H1 (cell line): ENCODE measurements at regions not wholly inside any gene's neighbourhood (a gene's known extent, or its start where the extent isn't known, plus 50 kb on each side); places are given as distances from the start of the nearest gene placed in this dataset.

Experiments
- CTCF ChIA-PET: fragments of 300-600 bp; sonication (Branson Sonifier 250); formaldehyde crosslinking; loops from one replicate; lab custom pipeline; 2021; ENCODE audit not compliant: partially characterized antibody; lab: Charles Lee
- POLR2A ChIA-PET: fragments of 300-600 bp; sonication (Branson Sonifier 250); formaldehyde crosslinking; loops from one replicate; lab custom pipeline; 2021; ENCODE audit warnings: inconsistent platforms; ENCODE audit not compliant: partially characterized antibody; lab: Charles Lee
- DNase-seq, 2 experiments: peaks; one replicate each; pipeline versions ENCODE4 v3.0.0 to v3.0.0-alpha.2; 2010 to 2022; ENCODE audit warnings: low spot score in 2 of 2, low read depth in 1 of 2, mixed read lengths in 1 of 2
- FAIRE-seq: peaks from 2 replicates; lab custom pipeline; 2011; peaks lifted over from hg19 to GRCh38; lab: Jason Lieb, UNC
- H2AFZ ChIP-seq: 2 replicates; pipeline ENCODE4 v1.8.1; 2012; ENCODE audit warnings: low read length, inconsistent platforms
- H2AK5ac ChIP-seq: 2 replicates; pipeline ENCODE4 v1.6.1; 2013; ENCODE audit warnings: low read depth, low read length
- H2BK120ac ChIP-seq: replicated peaks from 2 replicates; pipeline ENCODE3; 2013; ENCODE audit warnings: low read depth, low read length, inconsistent platforms
- H2BK12ac ChIP-seq: 2 replicates; pipeline ENCODE4 v1.6.1; 2013; ENCODE audit warnings: low read depth, low read length
- H2BK15ac ChIP-seq: 2 replicates; pipeline ENCODE4 v1.6.1; 2013; ENCODE audit warnings: low read length
- H2BK20ac ChIP-seq: 2 replicates; pipeline ENCODE4 v1.6.1; 2013; ENCODE audit warnings: low read length
- H2BK5ac ChIP-seq: 2 replicates; pipeline ENCODE4 v1.6.1; 2013; ENCODE audit warnings: low read depth, low read length
- H3K14ac ChIP-seq: 2 replicates; pipeline ENCODE4 v1.6.1; 2013; ENCODE audit warnings: inconsistent platforms; ENCODE audit not compliant: insufficient read length
- H3K18ac ChIP-seq: 2 replicates; pipeline ENCODE4 v1.6.1; 2013; ENCODE audit warnings: low read length; ENCODE audit errors: extremely low read depth
- H3K23ac ChIP-seq: 2 replicates; pipeline ENCODE4 v1.6.1; 2013; ENCODE audit warnings: inconsistent platforms; ENCODE audit not compliant: insufficient read length
- H3K23me2 ChIP-seq: 2 replicates; pipeline ENCODE4 v1.6.1; 2013; ENCODE audit warnings: low read depth, low read length
- H3K27ac ChIP-seq: 2 replicates; pipeline ENCODE4 v1.6.1; 2011; ENCODE audit warnings: low read depth, low read length, inconsistent platforms
- H3K27me3 ChIP-seq, 4 experiments: replicated peaks in 1 of 4; 1 replicate in 1 of 4; 2 replicates in 3 of 4; pipeline versions ENCODE4 v1.6.1 to v1.8.1; 2011 to 2013; ENCODE audit warnings: low read length in 3 of 4, mild to moderate bottlenecking in 3 of 4, inconsistent platforms in 2 of 4, mixed read lengths in 2 of 4, moderate library complexity in 1 of 4; ENCODE audit not compliant: control insufficient read depth in 3 of 4, insufficient read depth in 3 of 4; ENCODE audit errors: extremely low read depth in 1 of 4
- H3K36me3 ChIP-seq, 4 experiments: 2 replicates each; pipeline versions ENCODE4 v1.6.1 to v1.8.1; 2011 to 2013; ENCODE audit warnings: mild to moderate bottlenecking in 4 of 4, low read length in 3 of 4, moderate library complexity in 2 of 4, control low read depth in 1 of 4, inconsistent platforms in 1 of 4; ENCODE audit not compliant: insufficient read depth in 4 of 4, control insufficient read depth in 2 of 4
- H3K4ac ChIP-seq: replicated peaks from 2 replicates; pipeline ENCODE3; 2013; ENCODE audit warnings: low read length, low read depth, mixed read lengths, inconsistent platforms; ENCODE audit not compliant: insufficient read length
- H3K4me1 ChIP-seq, 4 experiments: replicated peaks in 1 of 4; 1 replicate in 1 of 4; 2 replicates in 3 of 4; pipeline versions ENCODE4 v1.6.1 to v1.8.1; 2011 to 2013; ENCODE audit warnings: low read length in 3 of 4, inconsistent platforms in 2 of 4, mixed read lengths in 1 of 4; ENCODE audit not compliant: insufficient read depth in 4 of 4, control insufficient read depth in 3 of 4
- H3K4me2 ChIP-seq, 2 experiments: 2 replicates each; pipeline versions ENCODE4 v1.6.1 to v1.8.1; 2011 to 2013; ENCODE audit warnings: low read depth in 2 of 2, low read length in 2 of 2, control low read depth in 1 of 2, inconsistent platforms in 1 of 2, mild to moderate bottlenecking in 1 of 2; ENCODE audit not compliant: insufficient read depth in 1 of 2
- H3K4me3 ChIP-seq, 4 experiments: fragments of 200-600, 300-600 bp in 1 of 4; sonication (generic), shearing (Covaris generic), sonication (Bioruptor Twin) in 1 of 4; 2 replicates each; pipeline versions ENCODE4 v1.5.1 to v1.8.1; 2011 to 2016; ENCODE audit warnings: low read length in 4 of 4, low read depth in 3 of 4, control low read depth in 2 of 4, inconsistent platforms in 2 of 4, mild to moderate bottlenecking in 2 of 4, mixed read lengths in 1 of 4, moderate library complexity in 1 of 4; ENCODE audit not compliant: insufficient read depth in 2 of 4; ENCODE audit errors: extremely low read depth in 1 of 4
- H3K56ac ChIP-seq: replicated peaks from 2 replicates; pipeline ENCODE3; 2013; ENCODE audit warnings: low read depth, mild to moderate bottlenecking, mixed read lengths, low read length, inconsistent platforms; ENCODE audit not compliant: insufficient read length
- H3K79me1 ChIP-seq: 2 replicates; pipeline ENCODE4 v1.6.1; 2013; ENCODE audit warnings: low read depth, low read length, control low read depth
- H3K79me2 ChIP-seq, 2 experiments: 2 replicates each; pipeline versions ENCODE4 v1.6.1 to v1.8.1; 2012 to 2013; ENCODE audit warnings: low read length in 2 of 2, mild to moderate bottlenecking in 2 of 2, inconsistent platforms in 1 of 2; ENCODE audit not compliant: insufficient read depth in 2 of 2, control insufficient read depth in 1 of 2
- H3K9ac ChIP-seq, 4 experiments: replicated peaks in 1 of 4; 1 replicate in 1 of 4; 2 replicates in 3 of 4; pipeline versions ENCODE4 v1.6.1 to v1.8.1; 2011 to 2013; ENCODE audit warnings: low read depth in 3 of 4, low read length in 3 of 4, control low read depth in 2 of 4, mild to moderate bottlenecking in 2 of 4, moderate library complexity in 2 of 4, inconsistent platforms in 1 of 4; ENCODE audit errors: extremely low read depth in 1 of 4
- H3K9me3 ChIP-seq, 2 experiments: 2 replicates each; pipeline versions ENCODE4 v1.6.1 to v1.8.1; 2012 to 2013; ENCODE audit warnings: mild to moderate bottlenecking in 2 of 2, moderate library complexity in 2 of 2, control low read depth in 1 of 2, inconsistent platforms in 1 of 2, low read depth in 1 of 2, low read length in 1 of 2, mixed read lengths in 1 of 2; ENCODE audit not compliant: insufficient read depth in 2 of 2
- H4K20me1 ChIP-seq, 2 experiments: replicated peaks in 1 of 2; 2 replicates each; pipeline versions ENCODE3 to v1.8.1; 2011 to 2013; ENCODE audit warnings: inconsistent platforms in 2 of 2, low read length in 2 of 2, mild to moderate bottlenecking in 1 of 2; ENCODE audit not compliant: insufficient read depth in 2 of 2, control insufficient read depth in 1 of 2
- H4K5ac ChIP-seq: 2 replicates; pipeline ENCODE4 v1.6.1; 2013; ENCODE audit warnings: low read length, low read depth, mixed read lengths, inconsistent platforms; ENCODE audit not compliant: insufficient read length
- H4K8ac ChIP-seq: 2 replicates; pipeline ENCODE4 v1.8.0; 2013; ENCODE audit warnings: mild to moderate bottlenecking, moderate library complexity, low read length, inconsistent platforms; ENCODE audit not compliant: insufficient read depth; ENCODE audit errors: extremely low read depth
- H4K91ac ChIP-seq: replicated peaks from 2 replicates; pipeline ENCODE3; 2013; ENCODE audit warnings: low read length, mixed read lengths, inconsistent platforms; ENCODE audit not compliant: insufficient read length
- CBX8 ChIP-seq: fragments of 300-800, 300-1000 bp; sonication (generic); IDR thresholded peaks from 2 replicates; pipeline ENCODE4 v1.7.1; 2016; ENCODE audit warnings: low read depth, low read length, borderline replicate concordance
- EZH2 ChIP-seq: fragments of 200-600 bp; sonication (generic); IDR thresholded peaks from 2 replicates; pipeline ENCODE4 v1.7.1; 2012; ENCODE audit warnings: low read depth, mild to moderate bottlenecking, moderate library complexity, low read length, inconsistent platforms; ENCODE audit not compliant: severe bottlenecking
- JUN ChIP-seq: IDR thresholded peaks from 2 replicates; pipeline ENCODE4 v1.6.1; 2011; ENCODE audit warnings: low read depth, mild to moderate bottlenecking, improper control_type of control experiment, low read length
- KDM1A ChIP-seq: fragments of 200-600, 300-600 bp; sonication (generic); IDR thresholded peaks from 2 replicates; pipeline ENCODE4 v1.7.1; 2016; ENCODE audit warnings: mild to moderate bottlenecking, low read length, borderline replicate concordance
- NANOG ChIP-seq: IDR thresholded peaks from 2 replicates; pipeline ENCODE4 v1.6.1; 2011; ENCODE audit warnings: low read length, low read depth, mild to moderate bottlenecking, inconsistent platforms; ENCODE audit not compliant: insufficient read depth, poor library complexity, severe bottlenecking
- NRF1 ChIP-seq: IDR thresholded peaks from 2 replicates; pipeline ENCODE4 v1.6.1; 2011; ENCODE audit warnings: mild to moderate bottlenecking, low read depth, low read length, improper control_type of control experiment
- RBBP5 ChIP-seq: IDR thresholded peaks from 2 replicates; pipeline ENCODE4 v1.7.1; 2012; ENCODE audit warnings: low read depth, mild to moderate bottlenecking, inconsistent platforms, low read length, moderate library complexity, borderline replicate concordance
- SRF ChIP-seq: IDR thresholded peaks from 2 replicates; pipeline ENCODE4 v1.6.1; 2011; ENCODE audit warnings: mild to moderate bottlenecking, low read depth, low read length, moderate library complexity
- WGBS, 2 experiments: shearing (Covaris generic) in 1 of 2; methylation state at CpG; one replicate each; pipeline versions ENCODE4 v1.1.6 to v1.1.7; 2013 to 2015; ENCODE audit warnings: low lambda C conversion rate in 2 of 2, mixed read lengths in 2 of 2, inconsistent platforms in 1 of 2, low coverage in 1 of 2, missing lambda C conversion rate in 1 of 2; ENCODE audit not compliant: insufficient replicate concordance in 2 of 2, insufficient coverage in 1 of 2, insufficient read length in 1 of 2; ENCODE audit errors: extremely low coverage in 1 of 2, missing lambda C conversion rate in 1 of 2; 5-methylcytosine and 5-hydroxymethylcytosine counted together

DNA sequence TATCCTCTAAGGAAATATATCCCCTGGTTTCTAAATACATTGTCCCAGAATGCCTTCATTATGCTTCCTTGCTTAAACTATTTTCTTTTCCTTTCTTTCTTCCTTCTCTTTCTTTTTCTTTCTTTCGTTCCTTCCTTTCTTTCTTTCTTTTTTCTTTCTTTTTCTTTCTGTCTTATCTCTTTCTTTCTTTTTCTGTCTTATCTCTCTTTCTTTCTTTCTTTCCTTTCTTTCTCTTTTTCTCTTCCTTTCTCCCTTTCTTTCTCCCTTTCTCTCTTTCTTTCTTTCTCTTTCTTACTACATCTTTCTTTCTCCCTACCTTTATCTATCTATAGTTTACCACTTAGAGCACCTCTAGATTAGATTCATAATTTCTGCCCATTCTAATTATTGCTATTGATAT, 552.1 kb downstream of the PYDC2 start:
- no peaks in the 10 kb centered on the region for H3K79me2 ChIP-seq
- no peaks in the 10 kb centered on the region for H4K20me1 ChIP-seq
- H3K23me2 ChIP-seq = no peaks in the 10 kb centered on the region
- H3K56ac ChIP-seq = no peak overlapping the region
- no peaks in the 10 kb centered on the region for H3K27me3 ChIP-seq
- no peak overlapping the region for H4K5ac ChIP-seq
- H3K36me3 ChIP-seq = no peaks in the 10 kb centered on the region
- ChIA-PET CTCF (interaction anchor here (1.4 kb wide), 1 partner anchor 11 kb away, joined by 3 read pairs; no protein-coding TSS in a partner anchor), POLR2A (no interaction called here)
- H3K27ac ChIP-seq = no peak overlapping the region
- H3K79me1 ChIP-seq = no peaks in the 10 kb centered on the region
- no peak overlapping the region for H3K4me3 ChIP-seq
- H3K18ac ChIP-seq = no peak overlapping the region
- H3K4me1 ChIP-seq = no peaks in the 10 kb centered on the region
- no peak overlapping the region for H3K14ac ChIP-seq
- peaks cover 0 to 4% of the 10 kb centered on the region in 2 experiments; a peak in 1 of 4 replicates for H3K9me3 ChIP-seq
- no peak overlapping the region for H2BK12ac ChIP-seq
- no peak overlapping the region for H2BK15ac ChIP-seq
- no peak for FAIRE-seq
- 73% methylated on average over 1 of the region's 1 CpG; no CpG with 5 or more reads in 1 of the 2 experiments for WGBS, 2 experiments
- H2AK5ac ChIP-seq = no peak overlapping the region
- H2AFZ ChIP-seq = no peak overlapping the region
- H3K9ac ChIP-seq = no peak overlapping the region
- no peak overlapping the region for H3K4ac ChIP-seq
- TF ChIP-seq JUN = no peak
- no peak for TF ChIP-seq KDM1A
- no peak for TF ChIP-seq NRF1
- TF ChIP-seq CBX8 = no peak
- TF ChIP-seq RBBP5 = no peak
- TF ChIP-seq NANOG = no peak
- no peak for TF ChIP-seq SRF
- no peak for TF ChIP-seq EZH2
- H2BK5ac ChIP-seq = no peak overlapping the region
- DNase-seq = no peak
- no peak overlapping the region for H4K91ac ChIP-seq
- no peak overlapping the region for H4K8ac ChIP-seq
- no peak overlapping the region for H3K4me2 ChIP-seq
- no peak overlapping the region for H2BK20ac ChIP-seq
- no peak overlapping the region for H2BK120ac ChIP-seq
- no peak overlapping the region for H3K23ac ChIP-seq
